Keratinocyte (primary cell): ENCODE measurements at regions not wholly inside any gene's neighbourhood (a gene's known extent, or its start where the extent isn't known, plus 50 kb on each side); places are given as distances from the start of the nearest gene placed in this dataset.

Source experiments
- DNase-seq: peaks from one replicate; pipeline ENCODE4 v3.0.0-alpha.2; 2011; ENCODE audit warnings: low read depth, missing footprints, low spot score
- FAIRE-seq: peaks from 2 replicates; lab custom pipeline; 2011; peaks lifted over from hg19 to GRCh38; lab: Jason Lieb, UNC
- H2AFZ ChIP-seq: 2 replicates; pipeline ENCODE4 v1.6.0; 2012; ENCODE audit warnings: low read length, control low read depth, inconsistent platforms; ENCODE audit not compliant: control insufficient read depth
- H3K27ac ChIP-seq: 2 replicates; pipeline ENCODE4 v1.5.1; 2011; ENCODE audit warnings: low read length; ENCODE audit not compliant: control insufficient read depth, insufficient read depth
- H3K27me3 ChIP-seq: 3 replicates; pipeline ENCODE4 v1.6.0; 2011; ENCODE audit warnings: low read length; ENCODE audit not compliant: control insufficient read depth, insufficient read depth; ENCODE audit errors: extremely low read depth
- H3K36me3 ChIP-seq, 2 experiments: 2 replicates in 1 of 2; 3 replicates in 1 of 2; pipeline ENCODE4 v1.5.1; 2011; ENCODE audit warnings: low read length in 2 of 2, mild to moderate bottlenecking in 1 of 2; ENCODE audit not compliant: control insufficient read depth in 2 of 2, insufficient read depth in 2 of 2; ENCODE audit errors: extremely low read depth in 1 of 2
- H3K4me1 ChIP-seq: 3 replicates; pipeline ENCODE4 v1.5.1; 2011; ENCODE audit warnings: low read length; ENCODE audit not compliant: control insufficient read depth, insufficient read depth; ENCODE audit errors: extremely low read depth
- H3K4me2 ChIP-seq: 3 replicates; pipeline ENCODE4 v1.6.0; 2011; ENCODE audit warnings: low read depth, low read length; ENCODE audit not compliant: control insufficient read depth, insufficient read depth; ENCODE audit errors: extremely low read depth
- H3K4me3 ChIP-seq, 3 experiments: fragments of 200-600 bp in 1 of 3; sonication (generic) in 1 of 3; 2 replicates in 2 of 3; 3 replicates in 1 of 3; pipeline ENCODE4 v1.5.1; 2011 to 2016; ENCODE audit warnings: low read length in 3 of 3, mild to moderate bottlenecking in 3 of 3, control low read depth in 2 of 3, inconsistent platforms in 1 of 3, low read depth in 1 of 3, mixed read lengths in 1 of 3, mixed run types in 1 of 3, moderate library complexity in 1 of 3; ENCODE audit not compliant: control insufficient read depth in 2 of 3, insufficient read depth in 2 of 3; ENCODE audit errors: extremely low read depth in 1 of 3
- H3K79me2 ChIP-seq: 2 replicates; pipeline ENCODE4 v1.6.0; 2012; ENCODE audit warnings: low read length; ENCODE audit not compliant: control insufficient read depth, insufficient read depth
- H3K9ac ChIP-seq: 3 replicates; pipeline ENCODE4 v1.6.0; 2011; ENCODE audit warnings: low read length; ENCODE audit not compliant: control insufficient read depth, insufficient read depth; ENCODE audit errors: extremely low read depth
- H3K9me1 ChIP-seq: 3 replicates; pipeline ENCODE4 v1.6.0; 2011; ENCODE audit warnings: low read length; ENCODE audit not compliant: control insufficient read depth, insufficient read depth; ENCODE audit errors: extremely low read depth
- H3K9me3 ChIP-seq: 2 replicates; pipeline ENCODE4 v1.5.1; 2012; ENCODE audit warnings: low read depth, low read length; ENCODE audit not compliant: control insufficient read depth
- H4K20me1 ChIP-seq: 3 replicates; pipeline ENCODE4 v1.6.0; 2011; ENCODE audit warnings: low read length; ENCODE audit not compliant: control insufficient read depth, insufficient read depth; ENCODE audit errors: extremely low read depth
- CTCF ChIP-seq, 3 experiments: IDR thresholded peaks in 1 of 3; conservative IDR thresholded peaks in 1 of 3; optimal IDR thresholded peaks in 1 of 3; 2 replicates in 2 of 3; 3 replicates in 1 of 3; pipeline versions ENCODE3 to v1.5.1; 2011; ENCODE audit warnings: low read length in 3 of 3, mild to moderate bottlenecking in 3 of 3, moderate library complexity in 2 of 3, control low read depth in 1 of 3, inconsistent platforms in 1 of 3; ENCODE audit not compliant: insufficient read depth in 2 of 3; ENCODE audit errors: extremely low read depth in 1 of 3
- EZH2 ChIP-seq: IDR thresholded peaks from one replicate; pipeline ENCODE4 v1.6.1; 2012; ENCODE audit warnings: inconsistent platforms, mild to moderate bottlenecking, low read length, moderate library complexity
- dilution Hi-C: fragments of 300-500 bp; cut with MboI; formaldehyde crosslinking; loops from one replicate; pipeline ENCODE4 v1.7.0; 2020; ENCODE audit warnings: low sequenced_read_pairs; ENCODE audit not compliant: extremely low pct_ligation_motif_present

GRCh38 chr4:56127716-56128115 is 179.0 kb downstream of the CEP135 start:
- Histone ChIP-seq H3K4me3 (no peak overlapping the region), H3K27me3 (no peaks in the 10 kb centered on the region), H3K9me3 (no peaks in the 10 kb centered on the region), H3K36me3 (no peaks in the 10 kb centered on the region), H3K4me2 (no peak overlapping the region), H3K79me2 (no peaks in the 10 kb centered on the region), H3K4me1 (no peaks in the 10 kb centered on the region), H3K27ac (no peak overlapping the region), H3K9me1 (no peaks in the 10 kb centered on the region), H4K20me1 (no peaks in the 10 kb centered on the region), H3K9ac (no peak overlapping the region), H2AFZ (no peak overlapping the region)
- FAIRE-seq (no peak), DNase-seq (no peak)
- dilution Hi-C loops: no loop called here
- TF ChIP-seq CTCF (optimal IDR thresholded peaks at IDR 0.05 in 1 of 3, IDR thresholded peaks at IDR 0.05 in 1 of 3, conservative IDR thresholded peaks at IDR 0.05 in 1 of 3; ENCODE audit: extremely low read depth in 1 of 3, insufficient read depth in 2 of 3, low read length in 3 of 3) (no peak), EZH2 (no peak)

GRCh38 chr4:56123547-56123946 is 174.8 kb downstream of the CEP135 start:
- FAIRE-seq: no peak
- TF ChIP-seq CTCF (optimal IDR thresholded peaks at IDR 0.05 in 1 of 3, IDR thresholded peaks at IDR 0.05 in 1 of 3, conservative IDR thresholded peaks at IDR 0.05 in 1 of 3; ENCODE audit: extremely low read depth in 1 of 3, insufficient read depth in 2 of 3, low read length in 3 of 3): no peak
- TF ChIP-seq EZH2: no peak
- dilution Hi-C loops: no loop called here

More at GRCh38 chr4:56123547-56123946, 174.8 kb downstream of the CEP135 start:
- H3K36me3 ChIP-seq: no peaks in the 10 kb centered on the region
- H3K9ac ChIP-seq: no peak overlapping the region
- H3K4me2 ChIP-seq: no peak overlapping the region
- no peak overlapping the region for H3K27ac ChIP-seq
- no peaks in the 10 kb centered on the region for H3K9me3 ChIP-seq
- H3K9me1 ChIP-seq: no peaks in the 10 kb centered on the region
- H3K4me1 ChIP-seq: no peaks in the 10 kb centered on the region
- H3K79me2 ChIP-seq: no peaks in the 10 kb centered on the region
- no peak for DNase-seq
- H3K27me3 ChIP-seq: no peaks in the 10 kb centered on the region
- no peaks in the 10 kb centered on the region for H4K20me1 ChIP-seq
- H3K4me3 ChIP-seq: no peak overlapping the region
- no peak overlapping the region for H2AFZ ChIP-seq
